WTC11 (cell line): ENCODE measurements at regions not wholly inside any gene's neighbourhood (a gene's known extent, or its start where the extent isn't known, plus 50 kb on each side); places are given as distances from the start of the nearest gene placed in this dataset.

Source experiments
- ATAC-seq: fragments of 200-7000 bp; cut with Tn5 transposase; 2 replicates; pipeline ENCODE4 v1.10.0; 2021; ENCODE audit warnings: mild to moderate bottlenecking, moderate library complexity
- CTCF ChIA-PET: fragments of 300-600 bp; sonication (Branson Sonifier 250); formaldehyde crosslinking; loops from one replicate; lab custom pipeline; 2021; ENCODE audit warnings: antibody characterized with exemption; lab: Charles Lee
- POLR2A ChIA-PET: fragments of 350-600 bp; sonication (Branson Sonifier 250); formaldehyde crosslinking; loops from one replicate; lab custom pipeline; 2021; ENCODE audit warnings: antibody characterized with exemption; lab: Charles Lee
- DNase-seq: peaks from one replicate; pipeline ENCODE4 v3.0.0; 2021; ENCODE audit warnings: low spot score
- H3K27ac Mint-ChIP-seq: 2 replicates; pipeline ENCODE4 v1.8.0; 2021; ENCODE audit warnings: mixed read lengths
- H3K27me3 Mint-ChIP-seq: 2 replicates; pipeline ENCODE4 v1.8.0; 2021; ENCODE audit warnings: low read depth, mild to moderate bottlenecking, moderate library complexity, mixed read lengths
- H3K36me3 Mint-ChIP-seq: 2 replicates; pipeline ENCODE4 v1.8.0; 2021; ENCODE audit warnings: mixed read lengths
- H3K4me1 Mint-ChIP-seq: 2 replicates; pipeline ENCODE4 v1.8.0; 2022; ENCODE audit warnings: mixed read lengths
- H3K4me3 Mint-ChIP-seq: 2 replicates; pipeline ENCODE4 v1.8.0; 2021; ENCODE audit warnings: mild to moderate bottlenecking, moderate library complexity, mixed read lengths
- H3K9me3 Mint-ChIP-seq: 2 replicates; pipeline ENCODE4 v1.8.0; 2021; ENCODE audit warnings: mixed read lengths
- ATF6 ChIP-seq: sonication (generic); formaldehyde crosslinking; IDR thresholded peaks from 2 replicates; pipeline ENCODE4 v1.8.1; 2023; ENCODE audit warnings: mild to moderate bottlenecking, missing genetic modification reagents
- EMX1 ChIP-seq: fragments of 250-450 bp; sonication (Bioruptor Pico); IDR thresholded peaks from 2 replicates; pipeline ENCODE4 v1.8.0; 2021; ENCODE audit warnings: mild to moderate bottlenecking
- ETV6 ChIP-seq: sonication (generic); formaldehyde crosslinking; IDR thresholded peaks from 2 replicates; pipeline ENCODE4 v1.8.1; 2022; ENCODE audit warnings: mild to moderate bottlenecking, missing genetic modification reagents
- FOXJ3 ChIP-seq: sonication (generic); formaldehyde crosslinking; IDR thresholded peaks from 2 replicates; pipeline ENCODE4 v1.9.0; 2021; ENCODE audit warnings: missing genetic modification reagents, mild to moderate bottlenecking, borderline replicate concordance
- GRHL2 ChIP-seq: fragments of 250-450 bp; sonication (Bioruptor Pico); IDR thresholded peaks from 2 replicates; pipeline ENCODE4 v1.8.0; 2022; ENCODE audit warnings: mild to moderate bottlenecking, moderate library complexity; ENCODE audit not compliant: insufficient replicate concordance, severe bottlenecking
- HMGXB4 ChIP-seq: sonication (generic); formaldehyde crosslinking; IDR thresholded peaks from 2 replicates; pipeline ENCODE4 v1.8.1; 2023; ENCODE audit warnings: mild to moderate bottlenecking, moderate library complexity, missing genetic modification reagents
- IRF2 ChIP-seq: sonication (generic); formaldehyde crosslinking; IDR thresholded peaks from 2 replicates; pipeline ENCODE4 v1.8.0; 2022; ENCODE audit warnings: low read depth, missing genetic modification reagents, borderline replicate concordance
- MAX ChIP-seq: sonication (generic); formaldehyde crosslinking; IDR thresholded peaks from 2 replicates; pipeline ENCODE4 v1.8.0; 2022; ENCODE audit warnings: mild to moderate bottlenecking, missing genetic modification reagents
- MXD4 ChIP-seq: fragments of 250-450 bp; sonication (Bioruptor Pico); IDR thresholded peaks from 2 replicates; pipeline ENCODE4 v1.8.0; 2021; ENCODE audit warnings: mild to moderate bottlenecking, moderate library complexity, borderline replicate concordance
- NR2C2 ChIP-seq: sonication (generic); formaldehyde crosslinking; IDR thresholded peaks from 2 replicates; pipeline ENCODE4 v1.8.0; 2022; ENCODE audit warnings: mild to moderate bottlenecking, missing genetic modification reagents
- PRDM15 ChIP-seq: sonication (generic); formaldehyde crosslinking; IDR thresholded peaks from 2 replicates; pipeline ENCODE4 v1.8.0; 2022; ENCODE audit warnings: missing genetic modification reagents
- RELA ChIP-seq: sonication (generic); formaldehyde crosslinking; IDR thresholded peaks from 2 replicates; pipeline ENCODE4 v1.8.1; 2022; ENCODE audit warnings: missing genetic modification reagents, mild to moderate bottlenecking, borderline replicate concordance
- SMAD3 ChIP-seq: sonication (generic); formaldehyde crosslinking; IDR thresholded peaks from 2 replicates; pipeline ENCODE4 v1.8.0; 2022; ENCODE audit warnings: missing genetic modification reagents, mild to moderate bottlenecking, borderline replicate concordance
- ZNF138 ChIP-seq: sonication (generic); formaldehyde crosslinking; conservative IDR thresholded peaks from 2 replicates; pipeline ENCODE4 v1.8.1; 2022; ENCODE audit warnings: mild to moderate bottlenecking, moderate library complexity, missing genetic modification reagents
- ZNF219 ChIP-seq: sonication (generic); formaldehyde crosslinking; IDR thresholded peaks from 2 replicates; pipeline ENCODE4 v1.8.0; 2023; ENCODE audit warnings: missing genetic modification reagents, mild to moderate bottlenecking, borderline replicate concordance
- ZNF317 ChIP-seq: sonication (generic); formaldehyde crosslinking; IDR thresholded peaks from 2 replicates; pipeline ENCODE4 v1.8.1; 2023; ENCODE audit warnings: low read depth, mild to moderate bottlenecking, moderate library complexity, missing genetic modification reagents, borderline replicate concordance
- TF ChIP-seq, protein P1 (sequence below): sonication (generic); formaldehyde crosslinking; IDR thresholded peaks from 2 replicates; pipeline ENCODE4 v1.8.0; 2023; ENCODE audit warnings: missing genetic modification reagents, mild to moderate bottlenecking, borderline replicate concordance
- TF ChIP-seq, protein P2 (sequence below): fragments of 200-600 bp; IDR thresholded peaks from 2 replicates; pipeline ENCODE4 v1.8.0; 2022; ENCODE audit warnings: antibody characterized with exemption

DNA sequence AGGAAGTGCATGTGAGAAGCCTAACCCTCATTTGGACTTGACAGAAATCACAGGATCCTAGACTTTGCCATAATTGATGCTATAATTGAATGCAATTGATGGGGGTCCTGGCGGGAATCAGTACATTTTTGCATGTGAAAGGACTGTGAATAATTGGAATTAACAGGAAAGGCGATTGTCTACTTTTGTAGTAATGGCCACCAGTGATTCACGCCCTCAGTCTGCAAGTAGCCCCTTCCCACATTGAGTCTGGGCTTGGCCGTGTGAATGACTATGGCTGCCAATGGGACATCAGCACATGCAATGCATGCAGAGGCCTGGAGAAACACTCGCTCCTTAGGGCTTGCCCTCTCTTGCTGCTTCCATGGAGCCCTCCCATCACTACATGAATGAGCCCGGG is 107.8 kb upstream of the OSMR start (continued):
- no peak for TF ChIP-seq NR2C2

- H3K27me3 Mint-ChIP-seq: no peaks in the 10 kb centered on the region
- DNase-seq (no peak), ATAC-seq (no peak)
- H3K4me1 Mint-ChIP-seq: peaks cover 4% of the 10 kb centered on the region
- H3K4me3 Mint-ChIP-seq: no peak overlapping the region
- H3K36me3 Mint-ChIP-seq: peaks cover 15% of the 10 kb centered on the region
- POLR2A ChIA-PET: no interaction called here
- peaks cover 31% of the 10 kb centered on the region for H3K9me3 Mint-ChIP-seq
- H3K27ac Mint-ChIP-seq: no peak overlapping the region
- CTCF ChIA-PET: no interaction called here
- TF ChIP-seq FOXJ3: no peak
- no peak for TF ChIP-seq RELA (CRISPR knock-in tag)
- TF ChIP-seq, protein P1, sequence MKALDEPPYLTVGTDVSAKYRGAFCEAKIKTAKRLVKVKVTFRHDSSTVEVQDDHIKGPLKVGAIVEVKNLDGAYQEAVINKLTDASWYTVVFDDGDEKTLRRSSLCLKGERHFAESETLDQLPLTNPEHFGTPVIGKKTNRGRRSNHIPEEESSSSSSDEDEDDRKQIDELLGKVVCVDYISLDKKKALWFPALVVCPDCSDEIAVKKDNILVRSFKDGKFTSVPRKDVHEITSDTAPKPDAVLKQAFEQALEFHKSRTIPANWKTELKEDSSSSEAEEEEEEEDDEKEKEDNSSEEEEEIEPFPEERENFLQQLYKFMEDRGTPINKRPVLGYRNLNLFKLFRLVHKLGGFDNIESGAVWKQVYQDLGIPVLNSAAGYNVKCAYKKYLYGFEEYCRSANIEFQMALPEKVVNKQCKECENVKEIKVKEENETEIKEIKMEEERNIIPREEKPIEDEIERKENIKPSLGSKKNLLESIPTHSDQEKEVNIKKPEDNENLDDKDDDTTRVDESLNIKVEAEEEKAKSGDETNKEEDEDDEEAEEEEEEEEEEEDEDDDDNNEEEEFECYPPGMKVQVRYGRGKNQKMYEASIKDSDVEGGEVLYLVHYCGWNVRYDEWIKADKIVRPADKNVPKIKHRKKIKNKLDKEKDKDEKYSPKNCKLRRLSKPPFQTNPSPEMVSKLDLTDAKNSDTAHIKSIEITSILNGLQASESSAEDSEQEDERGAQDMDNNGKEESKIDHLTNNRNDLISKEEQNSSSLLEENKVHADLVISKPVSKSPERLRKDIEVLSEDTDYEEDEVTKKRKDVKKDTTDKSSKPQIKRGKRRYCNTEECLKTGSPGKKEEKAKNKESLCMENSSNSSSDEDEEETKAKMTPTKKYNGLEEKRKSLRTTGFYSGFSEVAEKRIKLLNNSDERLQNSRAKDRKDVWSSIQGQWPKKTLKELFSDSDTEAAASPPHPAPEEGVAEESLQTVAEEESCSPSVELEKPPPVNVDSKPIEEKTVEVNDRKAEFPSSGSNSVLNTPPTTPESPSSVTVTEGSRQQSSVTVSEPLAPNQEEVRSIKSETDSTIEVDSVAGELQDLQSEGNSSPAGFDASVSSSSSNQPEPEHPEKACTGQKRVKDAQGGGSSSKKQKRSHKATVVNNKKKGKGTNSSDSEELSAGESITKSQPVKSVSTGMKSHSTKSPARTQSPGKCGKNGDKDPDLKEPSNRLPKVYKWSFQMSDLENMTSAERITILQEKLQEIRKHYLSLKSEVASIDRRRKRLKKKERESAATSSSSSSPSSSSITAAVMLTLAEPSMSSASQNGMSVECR (CRISPR knock-in tag): no peak
- TF ChIP-seq, protein P2, sequence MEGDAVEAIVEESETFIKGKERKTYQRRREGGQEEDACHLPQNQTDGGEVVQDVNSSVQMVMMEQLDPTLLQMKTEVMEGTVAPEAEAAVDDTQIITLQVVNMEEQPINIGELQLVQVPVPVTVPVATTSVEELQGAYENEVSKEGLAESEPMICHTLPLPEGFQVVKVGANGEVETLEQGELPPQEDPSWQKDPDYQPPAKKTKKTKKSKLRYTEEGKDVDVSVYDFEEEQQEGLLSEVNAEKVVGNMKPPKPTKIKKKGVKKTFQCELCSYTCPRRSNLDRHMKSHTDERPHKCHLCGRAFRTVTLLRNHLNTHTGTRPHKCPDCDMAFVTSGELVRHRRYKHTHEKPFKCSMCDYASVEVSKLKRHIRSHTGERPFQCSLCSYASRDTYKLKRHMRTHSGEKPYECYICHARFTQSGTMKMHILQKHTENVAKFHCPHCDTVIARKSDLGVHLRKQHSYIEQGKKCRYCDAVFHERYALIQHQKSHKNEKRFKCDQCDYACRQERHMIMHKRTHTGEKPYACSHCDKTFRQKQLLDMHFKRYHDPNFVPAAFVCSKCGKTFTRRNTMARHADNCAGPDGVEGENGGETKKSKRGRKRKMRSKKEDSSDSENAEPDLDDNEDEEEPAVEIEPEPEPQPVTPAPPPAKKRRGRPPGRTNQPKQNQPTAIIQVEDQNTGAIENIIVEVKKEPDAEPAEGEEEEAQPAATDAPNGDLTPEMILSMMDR: no peak
- no peak for TF ChIP-seq HMGXB4 (CRISPR knock-in tag)
- no peak for TF ChIP-seq MXD4 (CRISPR knock-in tag)
- TF ChIP-seq ATF6 (CRISPR knock-in tag): no peak
- TF ChIP-seq GRHL2 (CRISPR knock-in tag): no peak
- no peak for TF ChIP-seq IRF2 (CRISPR knock-in tag)
- no peak for TF ChIP-seq ZNF138 (CRISPR knock-in tag)
- no peak for TF ChIP-seq PRDM15 (CRISPR knock-in tag)
- no peak for TF ChIP-seq EMX1
- TF ChIP-seq ZNF317 (CRISPR knock-in tag): no peak
- TF ChIP-seq ETV6: no peak
- TF ChIP-seq SMAD3: no peak
- TF ChIP-seq ZNF219 (CRISPR knock-in tag): no peak
- TF ChIP-seq MAX (CRISPR knock-in tag): no peak
Measured at GRCh38 chr5:38739011-38739704, 106.7 kb upstream of the OSMR start.
